ENCODE measurements at regions not wholly inside any gene's neighbourhood (a gene's known extent, or its start where the extent isn't known, plus 50 kb on each side); places are given as distances from the start of the nearest gene placed in this dataset.
A peak's percentile ranks its signal among the peaks of the same experiment; 100 is the strongest.
"Not testable (repeated sequence)": the region's sequence is repeated elsewhere in the genome, so short reads cannot be mapped to it uniquely, and the experiment has no call there.

- H3K4me3 ChIP-seq (ENCODE audit: low read length) = no peak overlapping the region
- DNase-seq (ENCODE audit: low read depth, low spot score) = no peak
Measured at GRCh38 chr5:103883143-103883542, 320.6 kb upstream of the NUDT12 start.

DNA sequence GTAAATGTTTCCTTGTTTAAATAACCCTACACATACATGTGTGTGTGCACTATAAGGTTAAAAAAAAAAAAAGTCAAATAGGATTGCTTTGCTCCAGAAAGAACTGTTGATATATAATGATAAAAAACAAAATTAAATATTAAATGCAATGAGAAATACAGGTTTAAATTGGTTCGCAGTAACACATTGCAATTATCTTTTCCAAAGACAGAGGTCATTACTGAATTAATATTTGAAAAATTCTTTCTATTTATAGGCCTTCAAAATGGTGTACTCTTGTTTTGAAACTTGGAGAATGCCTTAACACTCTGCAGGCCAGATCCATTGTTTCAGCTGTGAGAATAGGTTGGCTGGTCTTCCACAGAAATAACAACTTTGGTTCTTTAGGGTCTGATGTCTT is 319.0 kb upstream of the NUDT12 start:
- no peak for DNase-seq (ENCODE audit: low read depth, low spot score)
- no peak overlapping the region for H3K4me3 ChIP-seq (ENCODE audit: low read length)

DNA sequence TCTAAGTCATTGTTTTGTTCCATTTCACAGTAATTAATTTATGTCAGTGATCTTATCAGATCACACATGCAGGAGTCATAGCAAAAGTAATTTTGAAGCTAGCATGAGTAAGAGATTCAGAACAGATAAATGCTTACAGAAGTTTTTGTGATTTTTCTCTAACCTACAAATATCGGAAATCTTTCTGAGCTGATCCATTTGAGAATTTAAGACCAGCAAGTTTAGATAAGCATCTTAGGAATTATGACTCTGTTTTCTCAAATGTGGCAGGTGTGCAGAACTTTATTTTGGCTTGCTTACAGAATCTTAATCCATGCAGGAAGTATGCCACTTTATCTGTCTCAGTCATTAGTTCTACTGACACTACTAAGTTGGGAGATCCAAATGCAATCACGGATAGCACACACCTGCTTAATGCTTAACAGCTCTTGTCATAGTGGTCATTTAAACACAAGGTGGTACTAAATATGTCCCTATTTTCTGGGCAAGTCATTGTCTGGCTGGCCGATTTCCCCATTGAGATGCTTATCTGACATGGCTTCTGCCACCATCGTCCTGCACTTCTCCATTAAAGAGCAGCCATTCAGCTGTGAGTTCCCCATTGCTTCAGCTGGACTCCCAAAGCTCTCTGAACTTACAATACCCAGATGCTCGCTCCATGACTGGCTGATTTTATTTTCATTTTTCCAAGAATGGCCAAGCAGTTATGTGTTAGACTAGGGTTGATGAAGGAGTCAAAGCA is 305.4 kb upstream of the NUDT12 start:
- DNase-seq (ENCODE audit: low read depth, low spot score) = no peak
- H3K4me3 ChIP-seq (ENCODE audit: low read length) = no peak overlapping the region

- no peak for DNase-seq (ENCODE audit: low read depth, low spot score)
- H3K4me3 ChIP-seq (ENCODE audit: low read length) = no peak overlapping the region
Measured at GRCh38 chr5:103866169-103866568, 303.6 kb upstream of the NUDT12 start.

DNA sequence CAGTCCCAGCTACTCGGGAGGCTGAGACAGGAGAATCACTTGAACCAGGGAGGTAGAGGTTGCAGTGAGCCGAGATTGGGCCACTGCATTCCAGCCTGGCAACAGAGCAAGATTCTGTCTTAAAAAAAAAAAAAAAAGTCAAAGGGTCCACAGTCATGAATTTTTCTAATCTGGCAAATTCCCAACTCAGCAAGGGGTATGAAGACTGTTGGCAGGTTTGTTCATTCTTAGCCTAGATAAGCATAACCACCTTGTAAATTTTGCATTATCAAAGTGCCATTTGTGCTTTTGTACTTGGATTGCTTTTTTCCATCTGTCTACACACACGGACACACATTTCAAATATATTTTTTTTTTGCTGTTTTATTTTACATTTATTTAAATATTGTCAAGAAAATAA is 299.8 kb upstream of the NUDT12 start:
- no peak for DNase-seq (ENCODE audit: low read depth, low spot score)
- no peak overlapping the region for H3K4me3 ChIP-seq (ENCODE audit: low read length)

DNA sequence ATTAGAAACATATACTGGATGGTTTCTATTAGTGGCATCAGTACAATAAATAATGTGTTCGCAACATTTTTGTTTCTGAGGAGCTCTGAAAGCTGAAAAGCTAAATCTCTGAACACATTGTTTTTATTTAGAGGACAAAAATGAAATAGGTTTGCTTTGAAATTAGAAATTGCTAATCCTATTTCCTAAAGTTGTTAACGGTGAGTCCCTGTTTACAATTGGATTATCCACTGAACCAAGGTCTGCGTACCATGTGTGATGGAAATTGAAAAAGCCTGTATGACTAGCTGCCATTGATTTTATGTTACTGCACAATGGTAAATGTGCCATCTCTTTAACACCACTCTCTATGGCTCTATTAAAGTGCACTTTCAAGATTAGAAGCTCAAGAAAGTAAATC is 297.7 kb upstream of the NUDT12 start:
- no peak overlapping the region for H3K4me3 ChIP-seq (ENCODE audit: low read length)
- no peak for DNase-seq (ENCODE audit: low read depth, low spot score)

GRCh38 chr5:103858367-103858766 is 295.8 kb upstream of the NUDT12 start:
- not testable (repeated sequence) for DNase-seq (ENCODE audit: low read depth, low spot score); H3K4me3 ChIP-seq (ENCODE audit: low read length)

DNA sequence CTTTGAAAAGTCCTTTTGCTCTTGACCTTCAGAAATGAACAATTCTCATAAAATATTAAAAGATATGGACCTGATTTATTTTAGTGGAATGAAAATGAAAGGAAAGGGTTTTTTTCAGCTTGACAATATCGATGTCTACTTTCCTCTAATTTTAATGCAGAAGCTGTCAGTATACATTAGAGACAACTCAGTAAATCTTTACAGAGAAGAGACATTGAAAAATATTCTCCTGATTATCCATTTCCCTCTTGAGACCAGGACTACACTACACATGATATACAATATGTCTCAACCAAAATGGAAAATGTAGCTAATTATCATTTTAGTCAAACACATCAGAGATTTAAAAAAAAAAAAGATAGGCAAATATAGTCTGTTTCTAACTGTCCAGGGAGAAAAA is 288.5 kb upstream of the NUDT12 start:
- no peak overlapping the region for H3K4me3 ChIP-seq (ENCODE audit: low read length)
- DNase-seq (ENCODE audit: low read depth, low spot score) = no peak

DNA sequence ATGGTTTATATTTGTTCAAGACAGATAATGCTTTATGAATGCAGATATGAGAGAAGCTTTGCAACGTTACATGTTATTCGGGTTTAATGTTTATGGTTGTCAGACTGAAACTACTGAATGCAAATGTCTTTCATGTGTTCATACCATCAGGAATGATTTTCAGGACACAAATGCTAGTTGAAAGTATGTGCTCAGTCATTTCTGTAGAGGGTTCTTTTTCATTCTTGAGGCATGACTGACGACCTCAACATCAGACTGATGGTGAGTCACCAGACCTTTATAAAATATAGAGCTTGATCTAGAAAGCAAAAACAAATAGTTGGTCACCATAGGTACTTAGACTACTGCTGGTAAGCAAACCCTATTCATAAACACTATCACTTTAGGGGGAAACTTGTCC is 287.3 kb upstream of the NUDT12 start:
- no peak overlapping the region for H3K4me3 ChIP-seq (ENCODE audit: low read length)
- no peak for DNase-seq (ENCODE audit: low read depth, low spot score)

DNA sequence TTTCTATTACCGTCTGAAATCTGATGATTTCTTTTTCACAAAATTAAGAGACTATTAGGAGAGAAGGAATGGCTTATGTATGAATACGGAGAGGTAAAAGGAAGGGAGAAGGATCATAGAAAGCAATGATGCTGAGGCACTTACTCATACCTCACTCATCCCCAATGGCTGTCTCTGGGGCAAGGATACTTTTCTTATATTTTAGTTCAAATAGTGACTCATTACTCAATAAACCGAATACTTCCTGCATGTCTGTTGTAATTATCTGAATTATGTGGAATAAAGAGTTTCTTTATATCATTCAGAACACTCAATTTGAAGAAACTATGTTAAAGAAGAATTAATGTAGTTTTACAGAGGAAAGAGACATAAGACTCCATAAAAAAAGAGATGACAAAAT is 284.5 kb upstream of the NUDT12 start:
- DNase-seq (ENCODE audit: low read depth, low spot score) = no peak

DNA sequence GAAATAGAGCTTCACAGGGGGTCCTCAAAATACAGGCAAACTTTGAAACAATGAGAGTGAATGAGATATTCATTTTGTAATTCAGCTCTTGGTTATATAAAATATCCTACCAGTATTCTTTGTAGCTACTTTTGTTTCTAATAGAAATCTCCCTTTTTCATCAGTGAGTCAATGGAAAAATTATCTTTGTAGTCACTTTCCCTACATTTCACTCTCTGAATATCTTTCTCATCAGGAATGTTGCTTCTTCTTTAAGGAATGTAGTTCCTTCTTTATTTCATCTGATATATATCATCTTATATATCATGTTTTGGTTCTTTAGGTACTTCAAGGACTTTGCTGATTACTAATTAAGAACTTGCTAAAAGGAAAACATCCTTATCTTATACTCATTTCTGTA is 280.3 kb upstream of the NUDT12 start:
- no peak overlapping the region for H3K4me3 ChIP-seq (ENCODE audit: low read length)
- DNase-seq (ENCODE audit: low read depth, low spot score) = no peak

More for the DNA sequence above, 284.5 kb upstream of the NUDT12 start:
- no peak overlapping the region for H3K4me3 ChIP-seq (ENCODE audit: low read length)

- DNase-seq (ENCODE audit: low read depth, low spot score) = no peak
Measured at GRCh38 chr5:103840600-103840999, 278.0 kb upstream of the NUDT12 start.

DNA sequence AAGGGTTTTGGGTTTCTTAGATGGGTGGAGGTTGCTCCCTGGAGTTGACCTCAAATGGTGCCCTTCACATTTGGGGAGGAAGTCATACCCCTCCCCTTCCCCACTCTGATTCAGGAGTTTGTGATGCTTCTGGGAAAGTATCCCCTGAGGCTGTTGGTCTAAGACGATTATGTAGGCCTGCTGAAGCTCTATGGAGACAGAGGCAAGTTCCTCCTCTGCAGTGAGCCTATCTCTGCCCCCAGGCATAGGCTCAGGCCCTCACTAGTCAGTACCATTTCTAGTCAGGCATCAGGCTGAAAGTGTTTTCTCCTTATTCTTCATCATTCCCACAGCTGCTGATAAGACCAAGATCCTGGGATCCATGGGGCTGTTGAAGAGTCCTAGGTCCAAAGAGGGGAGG is 271.6 kb upstream of the NUDT12 start:
- DNase-seq (ENCODE audit: low read depth, low spot score) = no peak

More at GRCh38 chr5:103840600-103840999, 278.0 kb upstream of the NUDT12 start:
- no peak overlapping the region for H3K4me3 ChIP-seq (ENCODE audit: low read length)

GRCh38 chr5:103829585-103829984 is 267.0 kb upstream of the NUDT12 start:
- H3K4me3 ChIP-seq (ENCODE audit: low read length) = no peak overlapping the region
- peak; percentile 11 for DNase-seq (ENCODE audit: low read depth, low spot score)

More for the DNA sequence above, 271.6 kb upstream of the NUDT12 start:
- no peak overlapping the region for H3K4me3 ChIP-seq (ENCODE audit: low read length)

DNA sequence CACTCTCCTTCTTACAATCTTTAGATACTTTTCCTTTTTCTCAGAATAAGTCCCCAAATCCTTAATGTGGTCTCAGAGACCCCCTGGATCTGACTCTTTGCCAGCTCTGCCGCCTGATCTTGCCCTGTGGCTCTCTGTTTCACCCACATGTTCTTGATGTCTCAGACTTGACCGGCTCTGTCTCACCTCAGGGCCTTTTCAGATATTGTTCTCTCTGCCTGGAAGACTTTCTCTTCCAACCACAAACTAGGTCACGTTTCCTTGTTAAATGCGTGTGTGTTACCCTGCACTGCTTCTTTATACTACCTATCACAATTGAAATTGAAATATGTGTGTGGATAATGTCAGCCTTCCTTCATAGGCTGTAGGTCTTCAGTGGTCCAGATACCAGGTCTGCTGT is 265.4 kb upstream of the NUDT12 start:
- H3K4me3 ChIP-seq (ENCODE audit: low read length) = no peak overlapping the region
- no peak for DNase-seq (ENCODE audit: low read depth, low spot score)

DNA sequence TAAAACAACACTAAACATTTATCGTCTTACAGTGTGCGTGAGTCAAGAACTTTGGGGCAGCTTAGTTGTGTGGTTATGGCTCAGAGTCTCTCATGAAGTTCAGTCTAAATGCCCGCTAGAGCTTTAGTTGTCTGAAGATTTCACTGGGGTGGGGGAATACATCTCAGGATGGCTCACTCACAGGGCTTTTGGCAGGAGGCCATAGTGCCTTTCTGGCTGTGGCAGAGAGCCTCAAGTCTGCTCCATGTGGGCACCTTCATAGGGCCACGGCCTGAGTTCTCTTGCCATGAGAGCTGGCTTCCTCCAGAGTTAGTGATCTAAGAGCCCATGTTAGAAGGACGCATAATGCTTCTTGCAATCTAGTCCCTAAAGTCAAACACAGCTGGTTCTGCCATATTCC is 258.8 kb upstream of the NUDT12 start:
- DNase-seq (ENCODE audit: low read depth, low spot score) = no peak
- H3K4me3 ChIP-seq (ENCODE audit: low read length) = no peak overlapping the region

GRCh38 chr5:103808464-103809106 is 246.0 kb upstream of the NUDT12 start:
- DNase-seq (ENCODE audit: low read depth, low spot score) = peak; percentile 28
- no peak overlapping the region for H3K4me3 ChIP-seq (ENCODE audit: low read length)

DNA sequence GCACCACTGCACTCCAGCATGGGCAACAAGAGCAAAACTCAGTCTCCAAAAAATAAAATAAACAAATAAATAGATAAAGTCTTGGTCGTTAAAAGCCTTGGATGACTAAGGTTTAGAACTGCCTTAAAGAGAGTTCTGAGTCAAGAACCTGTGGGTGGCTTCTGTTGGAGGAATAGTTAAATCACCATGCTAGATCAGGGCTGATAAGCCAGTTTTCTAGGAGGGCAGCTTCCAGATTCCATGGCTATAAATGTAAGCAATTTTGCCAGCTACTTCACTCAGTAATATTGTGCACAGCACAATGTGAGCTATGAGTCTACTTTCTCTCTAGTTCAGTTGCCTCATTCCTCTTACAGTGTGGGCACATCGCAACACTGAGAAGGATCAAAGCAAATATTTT is 242.1 kb upstream of the NUDT12 start:
- no peak for DNase-seq (ENCODE audit: low read depth, low spot score)
- H3K4me3 ChIP-seq (ENCODE audit: low read length) = no peak overlapping the region

GRCh38 chr5:103801681-103802080 is 239.1 kb upstream of the NUDT12 start:
- no peak for DNase-seq (ENCODE audit: low read depth, low spot score)
- no peak overlapping the region for H3K4me3 ChIP-seq (ENCODE audit: low read length)

DNA sequence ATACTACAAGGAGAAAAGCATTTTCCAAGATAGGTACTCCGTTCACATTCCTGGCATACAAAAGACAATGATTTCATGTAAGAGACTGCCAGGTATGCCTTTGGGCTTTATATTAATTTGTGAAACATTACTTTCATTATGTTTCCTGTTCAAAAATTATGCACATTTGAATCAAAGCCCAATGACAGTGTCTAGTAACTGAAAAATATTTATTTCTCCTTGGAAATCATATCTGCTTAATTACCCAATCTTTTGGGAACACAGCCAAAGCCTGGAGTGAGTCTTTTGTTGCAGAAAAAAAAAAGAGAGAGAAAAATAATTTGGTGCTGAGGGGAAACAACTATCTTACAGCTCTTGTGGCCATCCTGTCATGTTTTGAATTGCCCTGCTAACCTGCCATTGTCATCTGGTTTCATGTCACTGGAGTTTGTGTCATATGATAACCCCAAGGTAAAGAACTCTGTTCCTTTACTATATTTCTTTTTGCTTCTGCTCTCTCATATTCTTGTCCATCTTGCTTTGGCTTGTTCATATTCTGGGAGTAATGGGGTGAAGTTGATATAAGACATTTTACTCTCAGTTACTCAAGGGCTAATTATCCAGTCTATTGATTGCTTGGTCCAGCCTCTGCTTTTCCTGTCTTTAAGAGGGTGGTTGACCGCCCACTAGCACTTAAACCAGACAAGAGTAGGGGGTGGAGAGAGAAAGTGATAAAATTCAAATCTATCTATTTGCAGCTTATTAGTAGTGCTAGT is 238.3 kb upstream of the NUDT12 start:
- no peak overlapping the region for H3K4me3 ChIP-seq (ENCODE audit: low read length)
- DNase-seq (ENCODE audit: low read depth, low spot score) = no peak
